Renal pelvis (tissue), 1 donor: ENCODE measurements at regions not wholly inside any gene's neighbourhood (a gene's known extent, or its start where the extent isn't known, plus 50 kb on each side); places are given as distances from the start of the nearest gene placed in this dataset.

Experiments used
- DNase-seq: peaks from one replicate; pipeline ENCODE4 v3.0.0-alpha.2; 2013

GRCh38 chr4:1477045-1477840 lies 71.0 kb upstream of the NKX1-1 start:
- DNase-seq = no peak

GRCh38 chr4:1476140-1476513 lies 69.9 kb upstream of the NKX1-1 start:
- no peak for DNase-seq

GRCh38 chr4:1475277-1476139 lies 69.3 kb upstream of the NKX1-1 start:
- DNase-seq = no peak

GRCh38 chr4:1474126-1475090 lies 68.2 kb upstream of the NKX1-1 start:
- DNase-seq = no peak

GRCh38 chr4:1473718-1474117 lies 67.5 kb upstream of the NKX1-1 start:
- DNase-seq = no peak

GRCh38 chr4:1472911-1473518 lies 66.8 kb upstream of the NKX1-1 start:
- no peak for DNase-seq

- DNase-seq = no peak
Measured at GRCh38 chr4:1472148-1472797, 66.0 kb upstream of the NKX1-1 start.

- no peak for DNase-seq
Measured at GRCh38 chr4:1471443-1472147, 65.4 kb upstream of the NKX1-1 start.

- no peak for DNase-seq
Measured at GRCh38 chr4:1470816-1471442, 64.7 kb upstream of the NKX1-1 start.

GRCh38 chr4:1470393-1470670 lies 64.1 kb upstream of the NKX1-1 start:
- no peak for DNase-seq

GRCh38 chr4:1469607-1470392 lies 63.6 kb upstream of the NKX1-1 start:
- DNase-seq = no peak

GRCh38 chr4:1469043-1469442 lies 62.8 kb upstream of the NKX1-1 start:
- DNase-seq = no peak

- DNase-seq = no peak
Measured at GRCh38 chr4:1467581-1468458, 61.6 kb upstream of the NKX1-1 start.

GRCh38 chr4:1466863-1467165 lies 60.6 kb upstream of the NKX1-1 start:
- no peak for DNase-seq

GRCh38 chr4:1466034-1466862 lies 60.0 kb upstream of the NKX1-1 start:
- no peak for DNase-seq

- no peak for DNase-seq
Measured at GRCh38 chr4:1465173-1466033, 59.2 kb upstream of the NKX1-1 start.
